ENCODE measurements at regions not wholly inside any gene's neighbourhood (a gene's known extent, or its start where the extent isn't known, plus 50 kb on each side); places are given as distances from the start of the nearest gene placed in this dataset.
"Not testable (repeated sequence)": the region's sequence is repeated elsewhere in the genome, so short reads cannot be mapped to it uniquely, and the experiment has no call there.

GRCh38 chr1:4221107-4221506 is 321.0 kb upstream of the C1orf174 start:
- no peak for DNase-seq

GRCh38 chr1:4224684-4225467 is 324.8 kb upstream of the C1orf174 start:
- DNase-seq: no peak

GRCh38 chr1:4227986-4228385 is 327.9 kb upstream of the C1orf174 start:
- no peak for DNase-seq

GRCh38 chr1:4253935-4254334 is 353.9 kb upstream of the C1orf174 start:
- DNase-seq: no peak

DNA sequence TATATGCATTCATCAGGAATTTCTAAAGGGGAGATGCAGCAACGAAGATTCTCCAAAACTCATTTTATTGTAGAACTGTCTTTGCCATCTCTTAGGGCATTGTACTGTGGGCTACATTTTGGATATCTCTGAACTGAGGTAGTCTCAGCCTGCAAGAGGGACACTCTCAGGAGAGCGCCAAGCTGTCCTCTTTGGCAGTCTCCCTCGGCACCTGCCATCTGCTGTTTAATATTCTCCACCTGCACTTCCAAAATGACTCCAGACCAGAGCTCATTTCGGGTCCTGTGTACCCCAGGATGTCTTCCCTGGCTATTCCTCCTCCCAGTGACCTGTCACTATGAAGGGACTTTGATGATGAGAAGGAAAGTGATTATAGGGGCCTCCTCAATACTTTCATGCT is 356.3 kb upstream of the C1orf174 start:
- no peak for DNase-seq

DNA sequence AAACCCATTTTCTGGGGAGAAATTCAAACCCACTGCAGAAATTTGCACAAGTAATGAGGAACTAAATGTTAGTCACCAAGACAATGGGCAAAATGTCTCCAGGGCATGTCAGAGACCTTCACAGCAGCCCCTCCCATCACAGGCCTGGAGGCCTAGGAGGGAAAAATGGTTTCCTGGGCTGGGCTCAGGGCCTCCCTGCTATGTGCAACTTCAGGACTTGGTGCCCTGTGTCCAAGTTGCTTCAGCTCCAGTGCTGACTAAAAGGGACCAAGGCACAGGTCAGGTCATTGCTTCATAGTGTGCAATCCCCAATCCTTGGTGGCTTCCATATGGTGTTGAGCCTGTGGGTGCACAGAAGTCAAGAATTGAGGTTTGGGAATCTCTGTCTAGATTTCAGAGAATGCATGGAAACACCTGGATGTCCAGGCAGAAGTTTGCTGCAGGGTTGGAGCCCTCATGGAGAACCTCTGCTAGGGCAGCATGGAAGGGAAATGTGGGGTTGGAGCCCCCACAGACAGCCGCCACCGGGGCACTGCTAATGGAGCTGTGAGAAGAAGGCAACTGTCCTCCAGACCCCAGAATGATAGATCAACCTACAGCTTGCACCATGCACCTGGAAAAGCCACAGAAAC is 358.2 kb upstream of the C1orf174 start:
- DNase-seq: not testable (repeated sequence)

GRCh38 chr1:4261327-4261726 is 361.3 kb upstream of the C1orf174 start:
- DNase-seq: no peak

- no peak for DNase-seq
These were observed 362.6 kb upstream of the C1orf174 start for GRCh38 chr1:4262665-4263064.

DNA sequence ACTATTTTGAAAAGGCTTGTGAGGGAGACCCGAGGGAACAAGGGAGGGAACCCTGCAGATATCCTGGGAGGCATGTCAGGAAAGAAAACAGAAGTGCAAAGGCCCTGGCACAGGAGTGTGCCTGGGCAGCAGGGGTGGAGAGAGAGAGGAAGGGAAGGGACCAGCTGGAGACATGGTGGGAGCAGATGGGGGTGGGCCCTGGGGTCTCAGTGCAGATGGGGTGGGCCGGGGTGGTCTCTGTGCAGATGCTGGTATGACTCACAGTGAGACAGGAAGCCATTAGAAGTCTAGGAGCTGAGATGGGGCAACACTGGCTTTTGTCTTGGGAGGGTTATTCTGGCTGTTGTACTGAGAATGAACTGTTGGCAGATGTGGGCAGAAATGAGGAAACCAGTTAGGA is 363.6 kb upstream of the C1orf174 start:
- DNase-seq: no peak

DNA sequence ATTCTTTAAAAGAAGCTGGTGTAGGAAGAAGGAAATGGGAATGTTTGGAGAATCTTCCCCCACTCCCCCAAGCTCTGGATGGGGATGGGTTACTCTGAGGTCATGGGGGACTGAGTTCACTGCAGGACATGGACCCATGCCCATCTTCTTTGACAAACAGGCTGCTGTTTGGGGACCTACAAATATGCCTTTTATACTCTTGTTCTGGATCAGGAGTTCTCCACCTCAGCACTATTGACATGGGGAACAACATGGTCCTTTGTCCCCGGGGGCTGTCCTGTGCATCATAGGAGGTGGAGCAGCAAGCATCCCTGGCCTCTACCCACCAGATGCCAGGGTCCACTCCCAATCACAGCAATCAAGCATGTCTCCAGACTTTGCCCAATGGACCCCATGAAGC is 365.8 kb upstream of the C1orf174 start:
- DNase-seq: no peak

- DNase-seq: no peak
These were observed 367.5 kb upstream of the C1orf174 start for GRCh38 chr1:4267381-4268261.

DNA sequence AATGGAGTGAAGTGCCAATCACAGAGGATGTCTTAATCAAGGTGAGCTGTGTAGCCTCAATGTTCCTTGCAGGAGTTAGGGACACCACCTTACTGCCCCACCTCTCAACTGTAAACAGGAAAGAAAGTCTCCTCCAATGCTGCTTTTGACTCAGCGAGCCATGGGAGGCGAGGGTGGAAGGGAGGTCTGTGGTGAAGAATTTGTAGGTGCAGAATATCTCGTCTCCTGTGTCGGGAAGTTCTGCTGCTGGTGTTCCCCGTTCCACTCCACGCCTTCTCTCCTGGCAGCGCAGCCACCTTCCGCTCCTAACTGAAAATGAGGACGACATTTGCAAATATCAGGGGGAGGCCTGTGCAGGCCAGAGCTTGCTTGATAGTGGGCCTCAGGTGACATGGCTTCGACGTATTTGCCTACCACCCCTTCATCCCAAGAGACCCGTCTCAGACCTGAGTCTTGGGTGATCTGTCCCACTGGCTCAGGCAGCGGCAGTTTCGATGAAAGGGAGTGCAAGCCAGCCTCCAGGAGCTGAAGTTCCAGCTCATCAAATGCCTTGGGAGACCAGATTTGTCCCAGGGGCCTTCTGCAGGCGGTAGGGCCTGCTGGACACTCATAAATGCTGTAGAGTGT is 368.3 kb upstream of the C1orf174 start:
- no peak for DNase-seq

DNA sequence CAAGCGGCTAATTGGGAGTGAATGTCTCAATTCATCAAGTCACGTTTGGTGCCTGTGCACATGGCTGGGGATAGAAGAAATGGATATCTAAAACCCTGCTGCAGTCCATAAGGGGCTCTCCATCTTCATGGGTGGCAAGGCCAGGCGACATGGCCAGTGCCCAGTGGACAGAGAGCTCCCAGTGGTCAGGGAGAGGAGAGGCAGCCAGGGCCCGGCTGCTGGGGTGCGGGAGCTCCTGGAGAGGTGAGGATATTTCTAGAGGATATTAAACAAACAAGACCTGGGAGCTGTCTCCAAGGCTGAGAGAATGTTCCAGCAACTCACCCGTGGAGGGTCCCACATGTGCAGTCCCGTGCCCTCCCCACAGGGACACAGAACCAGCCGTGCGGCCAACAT is 368.8 kb upstream of the C1orf174 start:
- no peak for DNase-seq

- DNase-seq: no peak
These were observed 369.3 kb upstream of the C1orf174 start for GRCh38 chr1:4269330-4269729.

- DNase-seq: no peak
These were observed 370.0 kb upstream of the C1orf174 start for GRCh38 chr1:4269952-4270570.

GRCh38 chr1:4270651-4271337 is 370.7 kb upstream of the C1orf174 start:
- DNase-seq: no peak

GRCh38 chr1:4271338-4271998 is 371.4 kb upstream of the C1orf174 start:
- DNase-seq: no peak

DNA sequence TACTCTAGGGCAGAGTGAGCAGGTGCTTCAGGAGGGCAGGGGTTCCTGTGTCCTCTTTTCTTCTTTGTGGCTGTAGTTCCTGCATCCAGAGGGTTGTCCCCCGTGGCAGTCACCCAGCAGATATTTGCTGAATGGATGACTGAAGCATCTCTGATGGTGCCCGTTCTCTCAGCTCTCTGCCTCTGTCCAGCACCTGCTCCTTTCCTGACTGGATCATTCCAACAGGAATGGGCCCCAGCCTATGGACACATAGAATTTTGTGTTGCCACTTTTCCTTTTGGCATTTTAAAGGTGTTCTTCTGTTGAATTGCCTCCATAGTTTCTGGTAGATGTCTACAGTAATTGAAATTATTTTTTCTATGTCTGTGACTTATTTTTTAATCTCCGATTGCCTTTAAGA is 372.5 kb upstream of the C1orf174 start:
- no peak for DNase-seq

DNA sequence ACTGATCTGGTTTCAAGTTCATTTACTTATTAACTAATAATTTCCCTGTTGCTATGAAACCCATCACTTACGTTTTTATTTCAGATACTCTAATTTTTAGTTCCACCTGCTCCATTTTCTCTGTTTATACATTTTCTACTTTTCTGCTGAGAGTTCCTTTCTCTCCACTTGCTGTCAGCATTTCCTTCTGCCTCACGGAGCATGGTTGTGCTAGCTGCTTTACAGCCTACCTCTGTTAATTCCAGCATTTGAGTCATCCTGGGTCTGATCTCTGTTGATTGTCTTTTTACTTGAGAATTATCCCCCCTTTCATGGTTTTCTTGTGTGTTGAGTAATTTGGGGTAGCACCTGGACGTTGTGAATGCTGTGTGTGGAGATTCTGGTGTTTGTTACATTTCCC is 373.2 kb upstream of the C1orf174 start:
- no peak for DNase-seq

- DNase-seq: no peak
These were observed 373.7 kb upstream of the C1orf174 start for GRCh38 chr1:4273747-4274146.

DNA sequence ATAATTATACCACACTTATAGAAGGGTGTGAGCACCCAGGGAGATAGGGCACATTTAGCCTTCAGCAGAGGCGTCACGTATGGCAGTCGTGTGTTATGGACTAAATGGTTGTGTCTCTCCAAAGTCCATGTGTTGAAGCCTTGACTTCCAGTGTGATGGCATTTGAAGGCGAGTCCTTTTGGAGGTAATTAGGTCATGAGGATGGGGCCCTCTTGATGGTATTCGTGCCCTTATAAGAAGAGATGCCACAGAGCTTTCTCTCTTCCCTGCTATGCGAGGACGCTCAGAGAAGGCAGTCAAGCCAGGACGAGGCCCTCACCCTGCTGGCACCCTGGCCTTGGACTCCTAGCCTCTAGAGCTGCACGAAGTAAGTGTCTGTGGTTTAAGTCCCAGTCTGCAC is 375.0 kb upstream of the C1orf174 start:
- no peak for DNase-seq
